ENCODE measurements at regions not wholly inside any gene's neighbourhood (a gene's known extent, or its start where the extent isn't known, plus 50 kb on each side); places are given as distances from the start of the nearest gene placed in this dataset.

DNA sequence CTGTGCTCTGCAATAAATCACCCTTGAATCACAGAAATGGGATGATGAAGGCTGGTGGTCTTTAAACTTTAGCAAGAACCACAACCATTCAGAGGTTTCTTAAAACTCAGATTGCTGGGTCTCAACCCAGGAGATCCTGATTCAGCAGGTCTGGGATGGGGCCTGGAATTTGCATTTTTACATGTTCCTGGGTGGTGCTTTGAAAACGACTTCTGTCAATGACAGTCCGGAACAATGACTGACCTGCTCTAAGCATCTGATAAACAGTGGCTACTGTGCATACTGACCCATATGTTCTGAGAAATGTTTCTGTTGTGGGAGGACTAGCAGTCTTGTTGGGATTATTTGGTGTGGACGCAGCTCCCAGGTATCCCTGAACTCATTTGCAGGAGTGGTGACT is 92.7 kb downstream of the GADD45G start:
- DNase-seq: no peak

DNA sequence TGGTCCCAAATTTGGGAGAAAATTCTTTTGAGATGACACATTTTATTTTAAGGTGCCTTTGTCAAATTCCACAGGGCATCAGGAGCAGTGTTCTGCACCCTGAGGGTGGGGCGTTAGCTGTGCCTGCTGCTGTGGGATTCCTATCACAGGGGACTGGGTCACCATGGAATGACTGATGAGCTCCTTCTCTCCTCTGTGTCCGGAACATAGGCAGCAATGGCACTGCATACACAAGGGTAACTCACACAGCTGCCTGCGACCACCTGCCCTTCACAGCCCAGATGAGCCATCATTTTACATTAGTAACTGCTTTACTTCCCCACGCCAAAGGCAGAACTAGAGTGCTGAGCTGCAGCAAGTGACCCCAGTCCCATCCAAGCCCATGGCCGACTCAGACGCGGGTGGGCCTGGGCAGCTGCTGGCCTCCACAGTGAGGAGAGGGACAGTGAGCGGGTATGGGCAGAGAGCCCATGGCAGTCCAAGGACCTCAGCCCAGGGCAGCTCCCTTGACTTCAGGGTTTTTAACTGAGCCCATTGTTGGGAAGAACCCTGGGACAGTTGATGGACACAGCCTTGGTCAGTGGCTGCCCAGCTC is 93.7 kb downstream of the GADD45G start:
- DNase-seq: no peak

DNA sequence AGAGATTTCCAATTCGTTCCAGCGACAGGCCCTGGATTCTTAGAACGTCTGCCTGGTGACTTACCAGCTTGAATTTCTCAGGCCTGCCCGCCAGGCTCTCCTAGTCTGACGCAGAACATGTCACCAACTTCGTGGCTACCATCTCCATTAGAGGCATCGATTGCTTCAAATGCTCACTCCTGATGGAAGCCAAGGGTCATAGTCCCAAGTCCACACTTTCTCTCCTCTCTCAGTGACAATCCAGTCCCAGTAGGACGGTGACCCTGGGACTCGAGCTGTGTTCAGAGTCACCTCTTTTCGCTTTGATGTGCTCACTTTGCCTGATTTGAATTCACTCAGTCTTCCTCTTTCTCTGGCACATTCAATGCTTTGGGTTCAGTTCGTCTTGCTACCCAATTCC is 94.8 kb downstream of the GADD45G start:
- no peak for DNase-seq

DNA sequence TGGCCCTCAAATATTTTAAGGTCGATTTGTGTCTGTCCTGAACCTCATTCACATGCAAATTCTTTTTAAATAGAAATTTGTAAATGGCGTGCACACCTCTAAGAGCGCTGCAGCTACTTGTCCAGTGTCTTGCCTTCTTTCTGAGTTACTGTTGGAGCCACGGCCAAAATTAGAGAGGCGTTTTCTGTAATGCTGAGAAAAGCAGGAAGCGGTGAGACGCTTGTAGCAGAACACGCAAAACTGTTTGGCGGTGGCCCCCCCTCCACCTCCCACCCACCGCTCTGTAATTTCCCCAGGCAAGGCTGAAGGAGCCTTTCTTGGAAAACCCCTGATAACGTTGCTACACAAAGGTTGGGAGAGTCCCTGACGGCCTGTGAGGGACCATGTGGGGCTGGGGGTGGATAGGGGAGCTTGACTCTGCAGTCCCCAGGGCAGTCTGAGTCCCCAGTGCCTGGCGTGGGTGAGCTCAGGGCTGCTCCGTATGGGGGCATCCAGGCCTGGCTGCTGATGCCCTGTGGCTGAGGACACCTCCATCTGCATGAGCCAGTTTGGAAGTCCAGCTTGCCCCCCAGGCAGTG is 96.5 kb downstream of the GADD45G start:
- no peak for DNase-seq

DNA sequence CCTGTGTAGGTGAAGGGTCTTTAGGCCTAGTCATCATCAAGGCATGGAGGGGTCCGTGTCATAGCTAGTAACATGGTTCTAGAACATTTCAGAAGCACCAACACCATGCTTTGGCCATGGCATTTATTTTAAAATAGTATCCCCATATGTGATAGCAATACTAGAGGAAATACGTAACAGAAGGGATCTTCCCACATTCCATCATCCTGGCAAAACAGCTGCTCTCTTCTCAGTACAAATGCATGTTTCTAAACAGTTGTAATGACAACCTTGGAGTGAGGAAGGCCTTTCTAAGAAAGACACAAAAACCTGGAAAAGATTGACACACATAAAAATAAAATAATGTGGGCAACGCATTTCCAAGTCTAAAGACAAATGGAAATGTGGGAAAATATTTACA is 97.6 kb downstream of the GADD45G start:
- DNase-seq: no peak

DNA sequence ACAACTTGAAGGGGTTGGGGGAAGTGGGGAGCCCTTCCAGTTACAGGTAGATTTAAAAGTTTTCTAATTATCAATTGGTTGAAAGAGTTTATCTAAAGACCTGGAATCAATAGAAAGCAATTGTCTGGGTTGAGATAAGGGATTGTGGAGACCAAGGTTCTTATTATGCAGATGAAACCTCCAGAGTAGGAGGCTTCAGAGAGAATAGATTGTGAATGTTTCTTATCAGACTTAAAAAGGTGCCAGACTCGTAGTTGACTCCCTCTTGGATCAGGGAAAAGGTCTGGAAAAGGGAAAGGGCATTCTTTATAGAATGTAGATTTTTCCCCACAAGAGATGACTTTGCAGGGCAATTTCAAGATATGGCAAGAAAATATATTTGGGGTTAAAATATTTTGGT is 100.8 kb downstream of the GADD45G start:
- DNase-seq: no peak

DNA sequence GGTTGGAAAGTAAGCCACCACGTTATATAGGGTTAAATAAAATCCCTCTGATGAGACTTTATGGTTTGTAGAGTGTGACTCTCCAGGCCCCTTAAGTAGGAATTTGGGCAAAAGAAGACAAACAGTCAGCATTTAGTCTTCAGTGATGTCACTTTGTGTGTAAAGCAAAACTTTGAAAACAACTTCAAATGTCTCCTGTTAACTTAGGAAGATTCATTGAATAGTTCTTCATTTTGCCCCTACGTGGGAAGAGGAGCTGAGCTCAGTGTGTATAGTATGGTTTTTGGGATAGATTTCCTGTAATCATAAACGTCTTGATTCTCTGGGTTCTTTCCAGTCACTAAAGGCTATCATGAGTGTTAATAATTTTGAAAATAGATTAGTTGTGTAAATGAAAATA is 101.3 kb downstream of the GADD45G start:
- no peak for DNase-seq

DNA sequence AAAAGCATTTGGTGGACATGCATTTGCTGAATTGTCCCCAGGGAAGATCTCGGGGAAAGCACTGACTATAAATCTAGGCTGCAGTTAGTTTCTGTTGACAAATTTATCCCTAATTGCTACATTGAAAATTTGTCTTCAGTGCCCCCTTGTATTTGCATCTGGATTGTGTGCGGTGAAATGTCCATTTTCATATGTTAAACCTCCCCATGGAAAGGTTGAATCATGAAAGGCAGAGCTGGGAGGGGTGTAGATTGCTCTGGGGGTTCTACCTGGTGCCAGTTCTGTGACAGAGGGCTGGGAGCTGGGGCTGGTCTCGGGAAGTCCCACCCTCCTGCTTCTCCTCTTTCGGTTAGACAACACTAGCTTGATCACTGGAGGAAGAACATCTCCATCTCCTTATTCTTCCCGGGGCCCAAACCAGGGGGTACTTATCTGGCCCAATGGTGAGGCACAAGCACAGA is 101.9 kb downstream of the GADD45G start:
- no peak for DNase-seq

DNA sequence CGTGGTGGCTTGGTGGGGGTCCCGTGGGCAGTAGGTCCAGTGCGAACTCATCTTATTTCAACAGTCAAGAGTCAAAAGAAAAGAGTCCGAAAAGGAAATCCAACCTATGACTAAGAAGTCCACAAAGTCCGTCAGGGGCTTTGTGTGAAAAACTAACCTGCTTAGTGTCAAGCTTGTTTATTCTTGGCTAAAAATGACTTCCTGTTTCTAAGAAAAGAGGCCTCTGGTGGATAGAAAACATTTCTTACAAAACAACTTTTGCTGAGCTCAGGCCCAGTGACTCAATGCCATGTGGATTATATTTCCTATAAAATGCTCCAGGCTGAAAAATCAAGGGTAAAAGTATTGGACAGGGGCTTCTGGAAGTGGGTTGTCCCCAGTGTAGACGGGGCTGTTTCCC is 105.9 kb downstream of the GADD45G start:
- DNase-seq: no peak

DNA sequence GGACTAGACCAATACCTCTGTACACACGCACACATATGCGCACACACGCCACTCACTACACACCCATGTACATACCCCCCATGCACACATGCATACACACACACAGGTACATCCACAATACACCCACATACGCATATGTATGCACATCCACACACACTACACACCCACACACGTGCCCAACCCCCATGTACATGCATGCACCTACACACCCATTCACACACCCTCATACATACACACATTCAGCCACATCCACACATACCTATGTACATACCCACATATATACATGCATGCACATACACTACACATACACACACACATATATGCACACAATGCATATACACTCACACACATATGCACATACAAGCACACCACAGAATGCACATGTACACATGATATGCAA is 107.1 kb downstream of the GADD45G start:
- DNase-seq: no peak

DNA sequence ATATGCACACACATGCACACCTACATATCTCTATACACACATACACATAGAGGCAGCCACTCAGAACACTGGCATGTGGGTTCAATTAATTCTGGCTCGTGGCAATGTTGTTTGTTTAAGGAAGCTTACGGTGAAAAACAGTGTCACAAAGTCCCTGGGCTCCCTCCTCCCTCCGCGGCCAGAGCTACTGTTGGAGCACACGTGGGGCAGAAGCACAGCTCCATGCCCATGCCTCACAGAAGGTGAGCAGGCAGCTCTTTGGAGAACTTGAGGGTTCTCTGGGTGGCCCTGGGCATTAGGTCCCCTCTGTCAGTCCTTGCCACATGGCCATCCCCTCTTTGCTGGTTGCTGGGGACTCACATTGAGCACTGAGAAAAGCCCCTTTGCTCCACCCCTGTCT is 107.5 kb downstream of the GADD45G start:
- no peak for DNase-seq

DNA sequence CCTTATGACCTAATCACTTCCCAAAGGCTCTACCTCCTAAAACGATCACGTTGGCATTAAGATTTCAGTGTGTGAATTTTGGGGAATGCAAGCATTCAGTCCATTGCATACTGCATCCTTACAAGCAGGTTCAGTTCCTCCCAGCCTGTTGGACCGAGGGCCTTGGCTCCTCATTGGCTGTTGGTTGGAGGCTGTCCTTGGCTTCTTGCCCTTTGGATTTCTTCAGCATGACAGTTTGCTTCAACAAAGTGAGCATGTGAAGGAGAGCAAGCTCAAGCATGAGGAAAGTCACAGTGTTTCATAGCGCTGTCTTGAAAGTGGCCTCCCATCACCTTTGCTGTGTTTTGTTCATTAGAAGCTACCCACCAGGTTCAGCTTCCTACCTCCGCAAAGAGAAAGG is 109.5 kb downstream of the GADD45G start:
- DNase-seq: no peak

DNA sequence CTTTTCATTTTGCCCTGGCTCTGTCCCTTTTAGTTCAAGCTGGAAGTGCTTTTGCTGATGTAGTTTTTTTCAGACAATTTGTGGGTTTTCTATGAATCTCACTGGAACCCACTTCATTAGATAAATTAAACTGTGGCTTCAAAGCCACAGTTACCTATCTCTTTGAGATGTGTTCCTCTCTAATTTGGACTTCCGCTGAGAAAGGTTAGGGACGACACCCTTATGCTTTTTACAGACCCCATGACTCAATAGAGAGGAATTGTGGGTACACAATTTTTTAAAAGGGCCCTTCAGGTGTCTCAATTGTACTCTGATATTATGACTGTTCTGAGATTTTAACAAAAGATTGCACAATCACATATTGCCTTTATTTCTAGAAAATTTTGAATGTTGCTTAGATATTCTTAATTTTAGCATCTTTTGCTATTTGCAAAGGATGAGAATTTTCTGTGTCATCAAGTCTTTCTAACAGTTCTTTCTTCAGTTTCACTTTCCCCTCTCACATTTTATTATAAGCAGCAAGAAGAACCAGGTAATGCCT is 110.6 kb downstream of the GADD45G start:
- DNase-seq: no peak

DNA sequence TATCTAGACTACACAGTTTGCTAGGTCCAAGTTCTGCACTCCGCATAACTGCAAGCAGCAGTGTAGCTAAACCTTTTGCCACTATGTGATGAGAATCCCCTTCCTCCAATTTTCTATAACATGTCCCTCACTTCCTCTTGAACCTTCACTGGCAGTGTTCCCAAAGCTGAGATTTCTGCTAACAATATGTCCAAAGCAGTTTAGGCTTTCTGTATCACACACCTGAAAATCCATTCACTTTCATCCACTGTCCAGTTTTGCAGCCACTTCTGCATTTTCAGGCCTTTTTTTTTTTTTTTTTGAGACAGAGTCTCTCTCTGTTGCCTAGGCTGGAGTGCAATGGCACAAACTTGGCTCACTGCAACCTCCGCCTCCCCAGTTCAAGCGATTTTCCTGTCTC is 111.1 kb downstream of the GADD45G start:
- DNase-seq: no peak

DNA sequence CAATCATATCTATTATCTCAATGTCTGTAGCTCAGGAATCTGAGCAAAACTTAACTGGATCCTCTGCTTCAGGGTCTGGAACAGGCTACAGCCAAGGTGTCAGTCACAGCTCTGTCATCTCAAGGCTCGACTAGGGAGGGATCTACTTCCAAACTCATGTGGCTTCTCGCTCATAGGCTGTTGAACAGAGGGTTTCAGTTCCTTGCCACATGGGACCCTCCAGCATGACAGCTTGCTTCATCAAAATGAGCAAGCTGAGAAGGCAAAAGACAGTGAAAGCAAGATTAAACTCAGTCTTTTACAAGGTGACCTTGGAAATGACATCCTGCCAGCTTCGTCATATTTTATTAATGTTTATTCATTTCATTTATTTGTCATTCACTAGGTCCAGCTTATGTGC is 111.7 kb downstream of the GADD45G start:
- no peak for DNase-seq

DNA sequence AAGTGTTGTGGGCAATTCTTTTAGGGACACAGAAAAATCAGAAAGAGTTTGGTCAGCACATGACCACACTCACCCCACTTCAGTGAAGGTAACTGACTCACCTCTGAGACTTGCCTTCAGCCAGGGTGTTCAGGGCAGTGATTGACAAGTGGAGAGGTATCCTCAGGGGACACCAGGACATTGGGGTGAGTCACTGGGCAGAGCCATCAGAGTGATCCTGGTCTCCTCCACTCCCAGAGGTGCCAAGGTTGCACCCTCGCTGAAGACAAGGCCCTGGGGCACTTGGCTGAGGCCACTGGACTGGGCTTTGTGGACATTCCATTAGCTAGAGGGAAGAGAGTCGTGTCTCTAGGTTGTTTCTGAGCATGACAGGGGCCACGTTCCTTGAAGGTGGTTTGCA is 113.4 kb downstream of the GADD45G start:
- no peak for DNase-seq

DNA sequence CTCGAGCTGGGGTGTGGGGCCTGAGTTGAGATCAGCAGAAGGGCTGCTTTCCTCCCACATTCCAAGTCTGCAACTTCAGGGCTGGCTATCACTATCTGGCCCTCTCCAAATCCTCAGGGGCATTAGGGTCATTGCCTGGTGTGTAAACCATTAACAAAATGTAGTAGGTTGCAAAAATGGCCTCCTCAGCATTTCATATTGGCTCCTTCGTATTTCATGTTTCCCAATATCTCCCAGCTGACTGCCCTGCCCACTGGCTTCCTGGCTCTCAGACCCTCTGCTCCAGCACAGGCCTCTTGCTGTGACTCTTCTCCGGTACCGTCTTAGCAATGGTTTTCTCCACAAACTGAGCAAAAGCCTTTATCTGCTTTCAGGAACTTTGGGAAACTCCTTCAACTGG is 113.8 kb downstream of the GADD45G start:
- DNase-seq: no peak

DNA sequence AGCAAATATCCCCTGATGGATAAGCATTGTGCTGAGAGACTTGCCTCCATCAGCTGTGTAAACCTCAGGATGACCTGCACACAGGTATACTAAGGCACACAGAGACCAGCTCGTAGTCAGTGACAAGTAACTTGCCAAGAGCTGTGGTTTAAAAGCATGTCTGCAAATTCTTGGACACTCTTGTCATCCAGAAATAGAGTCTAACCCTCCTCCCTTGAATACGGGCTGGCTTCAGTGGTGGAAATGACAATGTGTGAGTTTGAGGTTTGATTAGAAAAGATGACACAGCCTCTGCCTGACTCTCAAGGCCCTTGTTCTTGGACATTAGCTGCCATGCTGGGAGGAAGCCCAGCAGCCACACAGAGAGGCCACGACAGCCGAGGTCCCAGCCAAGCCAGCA is 114.4 kb downstream of the GADD45G start:
- DNase-seq: no peak

DNA sequence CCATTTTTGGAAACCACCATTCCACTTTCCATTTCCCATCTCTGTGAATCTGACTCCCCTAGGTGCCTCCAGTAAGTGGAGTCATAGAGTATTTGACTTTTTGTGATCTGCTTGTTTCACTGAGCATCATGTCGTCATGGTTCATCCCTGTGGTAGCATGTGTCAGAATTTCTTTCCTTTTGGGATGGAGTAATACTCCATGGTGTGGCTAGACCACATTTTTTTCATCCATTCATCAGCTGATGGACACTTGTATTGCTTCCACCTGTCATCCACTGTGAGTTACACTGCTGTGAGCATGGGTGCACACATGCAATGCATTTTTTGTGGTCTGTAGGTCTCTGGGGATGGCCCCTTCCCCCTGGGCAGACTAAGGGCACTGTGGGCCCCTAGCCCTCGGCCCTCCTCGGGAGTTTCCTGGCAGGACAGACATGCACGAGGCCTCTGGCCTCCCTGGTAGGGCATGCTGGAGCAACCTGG is 115.9 kb downstream of the GADD45G start:
- DNase-seq: no peak

DNA sequence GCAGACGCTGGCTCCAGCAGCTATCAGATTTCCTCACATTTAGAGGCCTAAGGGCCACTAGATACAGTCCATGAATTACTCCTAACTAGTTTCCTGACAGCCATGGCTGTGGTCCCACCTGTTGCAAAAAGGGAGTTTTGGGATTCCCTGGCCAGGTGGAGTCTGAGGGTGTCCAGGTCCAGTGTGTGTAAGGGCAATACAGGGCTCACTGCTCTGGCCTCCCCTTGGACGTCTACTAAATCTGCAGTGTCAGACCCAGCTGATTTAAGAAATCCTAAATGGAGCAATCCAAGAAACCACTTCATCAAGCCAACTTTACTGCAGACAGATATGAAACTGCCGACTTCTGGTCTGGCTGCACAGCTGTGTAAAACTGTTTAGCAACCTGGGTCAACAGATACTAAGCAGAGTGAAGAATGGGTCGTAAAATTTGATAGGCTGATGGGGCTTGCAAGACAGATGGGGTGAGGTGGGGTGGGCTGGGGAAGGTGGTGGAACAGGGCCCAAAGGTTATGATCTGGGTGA is 116.4 kb downstream of the GADD45G start:
- DNase-seq: no peak

DNA sequence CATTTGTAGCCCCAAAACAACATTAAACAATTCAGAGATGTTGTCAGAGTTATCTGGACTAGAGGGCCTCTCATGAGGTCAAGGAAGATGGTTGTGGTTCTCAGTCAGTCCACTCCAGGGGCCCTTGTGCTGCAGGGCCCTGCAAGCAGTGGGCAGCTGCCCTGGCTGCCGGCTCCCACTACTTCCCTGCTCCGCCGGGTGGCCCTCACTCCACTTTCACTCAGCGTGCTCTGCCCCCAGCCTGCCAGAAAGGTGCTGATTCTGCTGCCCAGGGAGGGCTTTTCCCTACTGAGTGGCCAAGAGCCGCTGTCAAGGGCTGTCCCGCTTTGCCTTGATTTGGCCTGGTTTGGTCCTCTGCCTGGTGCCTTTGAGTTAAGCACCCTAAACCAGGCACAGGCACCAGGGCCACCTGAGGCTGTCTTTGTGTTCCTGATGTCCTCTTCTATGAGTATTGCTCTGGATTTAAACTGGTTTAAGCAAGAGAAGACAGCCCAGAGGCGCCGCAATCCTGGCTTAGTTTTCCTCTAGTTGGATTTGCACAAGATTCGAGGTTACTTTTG is 117.2 kb downstream of the GADD45G start:
- DNase-seq: no peak

DNA sequence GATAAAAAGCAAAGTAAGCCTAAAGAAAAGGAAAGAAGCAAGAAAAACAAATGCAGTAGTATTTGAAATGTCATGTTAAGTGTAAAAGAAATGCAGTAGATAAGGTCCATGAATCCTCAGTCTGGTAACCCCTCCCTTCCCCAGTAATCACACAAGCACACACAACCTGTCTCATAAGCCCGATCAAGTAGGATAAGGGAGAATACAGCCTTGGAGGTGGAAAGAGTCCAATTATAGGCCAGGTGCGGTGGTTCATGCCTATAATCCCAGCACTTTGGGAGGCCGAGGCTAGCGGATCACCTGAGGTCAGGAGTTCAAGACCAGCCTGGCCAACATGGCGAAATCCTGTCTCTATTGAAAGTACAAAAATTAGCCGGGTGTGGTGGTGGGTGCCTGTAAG is 117.9 kb downstream of the GADD45G start:
- no peak for DNase-seq

DNA sequence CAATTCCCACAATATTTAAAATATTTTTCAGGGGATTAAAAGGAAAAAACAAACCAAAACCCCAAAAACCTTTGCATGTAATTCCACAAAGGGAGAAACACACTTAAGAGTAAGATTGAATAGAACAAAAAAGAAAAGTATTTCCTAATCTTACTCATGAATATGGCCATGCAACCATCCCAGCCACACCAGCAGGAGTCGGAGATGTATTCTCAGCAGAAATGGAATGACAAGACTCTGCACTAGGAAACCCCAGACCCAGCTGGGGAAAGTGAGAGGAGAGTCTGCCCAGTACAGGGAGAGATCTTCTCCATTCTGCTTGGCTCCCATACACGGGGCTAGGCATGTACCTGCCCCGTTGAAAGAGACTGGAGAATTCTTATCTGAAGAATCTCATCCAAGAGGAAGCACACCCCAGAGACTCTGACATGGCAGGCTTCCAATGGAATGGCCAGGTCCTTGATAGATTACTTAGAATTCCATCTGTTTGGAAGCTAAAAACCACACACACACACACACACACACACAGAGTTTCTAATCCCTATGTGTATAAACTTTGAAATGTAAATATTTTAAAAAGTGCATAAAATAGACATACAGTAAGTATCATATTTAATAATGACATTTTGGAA is 118.8 kb downstream of the GADD45G start:
- DNase-seq: no peak

DNA sequence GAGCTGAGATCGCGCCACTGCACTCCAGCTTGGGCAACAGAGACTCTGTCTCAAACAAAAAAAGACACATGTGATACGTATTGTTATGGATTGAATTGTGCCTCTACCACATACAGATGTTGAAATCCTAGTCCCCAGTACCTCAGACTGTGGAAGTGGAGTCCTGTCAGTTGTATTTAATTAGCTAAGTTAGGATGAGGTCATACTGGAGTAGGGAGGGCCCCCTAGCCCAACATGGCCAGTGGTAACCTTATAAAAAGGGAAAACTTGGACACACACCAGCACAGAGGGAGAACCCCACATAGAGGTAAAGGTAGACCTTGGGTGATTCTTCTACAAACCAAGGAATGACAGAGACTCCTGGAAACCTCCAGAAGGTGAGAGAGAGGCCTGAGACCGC is 119.8 kb downstream of the GADD45G start:
- no peak for DNase-seq

Measured in midbrain (tissue), 1 donor.